ENCODE measurements at regions not wholly inside any gene's neighbourhood (a gene's known extent, or its start where the extent isn't known, plus 50 kb on each side); places are given as distances from the start of the nearest gene placed in this dataset.

DNA sequence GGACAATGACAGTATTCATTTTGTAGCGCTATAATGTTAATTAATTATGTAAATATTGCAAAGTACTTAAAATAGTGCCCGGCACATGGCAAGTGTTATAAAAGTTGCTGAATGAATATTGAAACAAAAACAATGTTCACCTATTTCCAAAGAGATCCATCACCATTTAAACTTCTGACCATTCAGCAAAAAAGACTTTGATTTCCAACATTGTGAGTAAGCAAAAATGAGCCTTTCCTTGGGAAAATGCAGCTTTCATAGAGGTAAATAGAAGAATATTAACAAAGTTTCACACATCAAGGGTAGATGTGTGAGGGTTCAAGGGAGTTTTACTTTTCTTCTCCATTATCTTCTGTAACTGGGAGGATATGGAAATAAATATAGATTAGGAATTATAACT is 1089.4 kb upstream of the C9orf72 start:
- no peak for DNase-seq

DNA sequence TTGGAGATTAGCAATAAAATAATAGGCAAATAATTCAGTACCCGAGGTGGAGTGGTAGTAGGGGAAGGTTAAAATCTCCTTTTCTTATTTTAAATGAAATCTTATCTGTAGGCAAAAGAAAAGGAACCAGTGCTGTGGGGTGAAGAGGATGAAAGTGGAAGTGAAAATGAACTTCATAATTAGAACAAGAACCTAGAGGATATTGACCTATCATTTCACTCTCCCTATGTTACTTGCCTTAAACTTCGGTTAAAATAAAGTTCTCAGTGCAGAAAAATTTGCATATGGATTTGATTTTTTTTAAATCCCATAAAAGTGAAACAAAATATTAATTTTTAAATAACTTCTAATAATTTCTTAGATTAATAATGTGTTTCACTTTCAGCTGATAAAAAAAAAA is 1094.9 kb upstream of the C9orf72 start:
- DNase-seq: no peak

DNA sequence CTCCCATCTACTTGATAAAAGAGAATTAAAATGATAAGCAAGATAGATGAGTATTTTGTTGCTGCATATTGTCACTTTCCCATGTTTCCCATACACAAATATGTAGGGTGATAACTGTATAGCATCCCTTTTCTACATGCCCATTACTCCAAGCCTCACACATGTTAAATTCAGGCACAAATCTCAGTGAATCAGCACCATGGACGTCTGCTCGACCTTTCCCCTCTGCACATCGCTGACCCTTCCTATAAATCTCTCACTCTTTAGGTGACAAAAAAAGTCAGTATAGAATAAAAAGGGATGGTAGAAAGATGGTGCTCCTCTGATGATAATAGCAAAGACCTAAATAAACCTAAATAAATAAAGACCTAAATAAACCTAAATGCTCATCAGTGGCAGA is 1097.7 kb upstream of the C9orf72 start:
- no peak for DNase-seq

DNA sequence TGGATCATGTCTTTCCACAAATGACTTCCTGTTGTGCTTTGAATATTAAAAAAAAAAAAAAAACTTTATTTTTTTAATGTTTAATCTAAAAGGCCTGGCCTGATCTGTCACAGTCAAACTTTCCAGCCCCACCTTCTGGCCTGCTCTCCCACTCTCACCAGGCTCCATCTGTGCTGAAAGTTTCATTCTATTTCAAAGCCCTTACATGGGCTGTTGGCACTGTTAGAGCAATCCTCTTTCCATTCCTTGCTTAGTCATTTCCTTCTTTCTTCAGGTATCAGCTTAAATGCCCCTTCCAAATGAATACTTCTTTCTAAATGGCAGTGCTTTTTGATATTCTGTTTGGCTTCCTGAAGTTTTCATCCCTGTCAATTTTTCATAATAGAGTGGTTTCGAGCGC is 1104.8 kb upstream of the C9orf72 start:
- DNase-seq: no peak

DNA sequence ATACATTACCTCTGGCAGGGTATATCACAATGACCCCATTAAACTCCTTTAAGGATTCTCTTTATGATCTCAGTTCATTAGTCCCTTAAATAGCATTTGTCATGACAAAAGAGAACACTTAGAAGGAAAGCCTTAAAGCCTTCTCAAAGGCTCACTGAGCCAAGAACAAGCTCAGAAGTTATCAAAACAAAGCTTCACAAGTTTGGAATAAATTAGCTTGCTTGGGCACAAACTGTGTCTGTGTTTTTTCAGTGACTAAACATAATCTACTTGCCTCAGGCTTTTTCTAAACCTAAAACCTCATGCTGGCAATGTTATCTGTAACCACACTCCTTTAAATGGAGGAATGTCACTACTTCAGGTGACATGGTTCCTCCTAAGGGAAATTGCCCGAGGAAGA is 1114.9 kb upstream of the C9orf72 start:
- no peak for DNase-seq

DNA sequence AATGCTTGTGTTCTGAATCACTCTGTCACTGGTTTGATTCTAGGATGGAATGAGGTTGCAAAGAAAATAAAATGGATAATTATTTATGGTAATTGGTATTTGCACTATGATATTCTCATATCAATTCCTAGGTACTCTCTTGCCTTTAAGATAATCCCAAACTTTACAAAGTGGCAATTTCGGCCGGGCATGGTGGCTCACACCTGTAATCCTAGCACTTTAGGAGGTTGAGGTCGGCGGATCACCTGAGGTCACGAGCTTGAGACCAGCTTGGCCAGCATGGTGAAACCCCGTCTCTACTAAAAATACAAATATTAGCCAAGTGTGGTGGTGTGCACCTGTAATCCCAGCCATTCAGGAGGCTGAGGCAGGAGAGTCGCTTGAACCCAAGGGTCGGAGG is 1118.7 kb upstream of the C9orf72 start:
- DNase-seq: no peak

DNA sequence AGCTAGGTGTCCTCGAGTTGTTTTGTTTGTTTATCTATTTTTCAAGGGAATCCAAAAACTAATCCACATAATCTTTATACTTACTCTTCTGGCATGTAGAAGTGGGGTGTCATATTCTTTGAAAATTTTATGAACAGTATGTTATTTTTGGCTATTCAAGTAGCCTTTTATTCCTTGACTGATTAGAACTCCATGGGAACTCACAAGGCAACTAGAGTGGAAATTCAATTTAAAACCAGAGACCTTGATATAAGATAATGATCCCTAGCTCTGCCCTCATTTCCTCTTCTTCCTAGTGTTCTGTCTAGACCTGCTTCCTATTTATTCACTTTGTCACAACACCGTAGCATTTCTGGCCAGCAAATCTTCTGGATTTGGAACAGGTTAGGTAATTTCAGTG is 1123.7 kb upstream of the C9orf72 start:
- DNase-seq: no peak

DNA sequence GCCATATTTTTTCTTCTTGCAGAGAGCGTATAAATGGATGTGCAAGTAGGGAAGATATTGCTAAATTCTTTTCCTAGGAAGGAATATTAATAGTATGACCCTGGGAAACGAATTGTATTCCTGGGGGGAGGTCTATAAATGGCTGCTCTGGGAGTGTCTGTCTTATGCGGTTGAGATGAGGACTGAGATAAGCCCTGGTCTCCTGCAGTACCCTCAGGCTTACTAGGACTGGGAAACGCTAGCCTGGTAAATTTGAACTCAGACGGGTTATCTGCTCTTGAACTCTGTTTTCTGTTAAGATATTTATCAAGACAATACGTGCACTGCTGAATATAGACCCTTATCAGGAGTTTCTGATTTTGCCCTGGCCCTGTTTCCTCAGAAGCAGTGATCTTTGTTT is 1126.4 kb upstream of the C9orf72 start:
- DNase-seq: no peak

DNA sequence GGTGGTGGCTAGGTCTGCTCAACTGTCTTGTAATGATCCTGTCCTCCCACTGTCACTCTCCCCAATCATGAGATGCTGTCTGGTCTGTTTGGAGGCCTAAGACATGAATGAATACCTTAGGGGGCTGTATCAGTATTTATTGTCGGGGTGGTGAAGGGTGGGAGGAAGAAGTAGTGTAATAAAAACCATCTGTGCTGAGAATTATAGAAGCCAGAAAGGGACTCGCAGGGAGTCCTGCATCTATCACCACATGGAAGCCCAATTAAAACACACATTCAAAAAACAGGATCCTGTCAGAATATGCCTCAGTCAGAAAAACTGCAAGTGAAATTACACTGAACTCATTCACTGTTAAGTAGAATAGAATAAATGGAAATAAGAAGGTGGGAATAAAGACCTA is 1134.3 kb upstream of the C9orf72 start:
- DNase-seq: no peak

DNA sequence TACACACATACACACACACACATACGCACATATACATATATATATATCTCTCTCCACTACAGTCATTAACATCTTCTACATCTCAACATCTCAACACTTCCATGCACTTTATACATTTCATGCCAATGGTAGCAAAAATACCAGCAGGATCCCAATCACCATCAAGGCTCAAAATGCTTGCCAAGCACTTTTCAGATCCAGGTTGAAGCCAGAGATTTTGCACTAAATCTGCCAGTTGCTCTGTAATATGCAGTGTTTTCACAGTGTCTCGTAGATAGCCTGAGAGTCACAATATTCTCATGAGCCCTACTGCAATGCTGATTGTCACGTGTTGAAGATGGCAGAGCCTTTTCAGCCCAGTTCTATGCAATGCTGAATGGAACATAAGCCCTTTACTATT is 1140.9 kb upstream of the C9orf72 start:
- DNase-seq: no peak

DNA sequence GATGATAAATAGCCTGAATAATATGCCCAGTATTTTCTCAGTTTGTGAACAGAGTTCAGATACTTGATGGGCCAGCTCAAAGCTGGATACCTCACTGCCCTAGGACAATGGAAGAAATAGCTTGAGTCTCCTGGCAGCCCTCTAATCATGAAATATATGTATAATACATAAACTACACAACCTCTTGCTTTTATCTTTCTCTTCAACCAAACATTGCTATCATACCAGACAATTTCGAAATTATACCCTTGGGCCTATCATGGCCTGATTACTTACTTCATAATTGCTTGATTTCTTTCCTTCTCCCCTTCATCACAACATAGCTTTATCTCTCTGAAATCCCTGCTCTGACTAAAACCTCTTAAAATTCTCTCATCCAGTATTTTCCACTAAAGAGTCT is 1144.9 kb upstream of the C9orf72 start:
- DNase-seq: no peak

DNA sequence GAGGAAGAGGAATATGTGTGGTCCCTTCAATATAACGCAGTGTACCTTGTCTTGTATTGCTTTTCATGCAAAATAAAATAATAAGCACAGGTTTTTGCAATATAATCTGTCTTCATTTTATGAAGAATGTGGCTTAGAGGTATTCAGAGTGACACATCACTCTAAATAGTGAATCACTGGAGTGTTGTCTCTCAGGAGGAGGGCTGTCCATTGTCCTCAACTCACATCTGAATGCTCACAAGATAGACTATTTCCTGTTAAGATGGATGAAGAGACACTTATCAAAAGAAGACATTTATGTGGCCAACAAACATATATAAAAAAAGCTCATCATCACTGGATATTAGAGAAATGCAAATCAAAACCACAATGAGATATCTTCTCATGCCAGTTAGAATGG is 1147.5 kb upstream of the C9orf72 start:
- no peak for DNase-seq

DNA sequence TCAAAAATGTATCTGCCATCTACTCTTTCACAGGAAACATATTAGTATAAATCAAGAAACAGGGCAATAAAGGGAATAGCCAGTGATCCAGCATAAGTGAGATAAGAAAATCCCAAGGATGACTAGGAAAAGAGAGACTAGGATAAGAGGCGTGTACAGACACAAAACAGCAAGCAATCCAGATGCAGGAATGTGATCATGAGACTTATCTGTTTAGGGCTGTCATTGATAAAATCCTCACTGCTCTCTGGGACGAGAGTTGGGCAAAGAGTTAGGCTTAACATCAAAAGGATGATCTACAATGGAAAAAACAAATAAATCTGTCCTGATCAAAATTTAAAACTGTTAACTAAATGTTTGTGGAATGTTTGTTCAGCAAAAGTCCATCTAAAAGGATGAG is 1156.8 kb upstream of the C9orf72 start:
- no peak for DNase-seq

DNA sequence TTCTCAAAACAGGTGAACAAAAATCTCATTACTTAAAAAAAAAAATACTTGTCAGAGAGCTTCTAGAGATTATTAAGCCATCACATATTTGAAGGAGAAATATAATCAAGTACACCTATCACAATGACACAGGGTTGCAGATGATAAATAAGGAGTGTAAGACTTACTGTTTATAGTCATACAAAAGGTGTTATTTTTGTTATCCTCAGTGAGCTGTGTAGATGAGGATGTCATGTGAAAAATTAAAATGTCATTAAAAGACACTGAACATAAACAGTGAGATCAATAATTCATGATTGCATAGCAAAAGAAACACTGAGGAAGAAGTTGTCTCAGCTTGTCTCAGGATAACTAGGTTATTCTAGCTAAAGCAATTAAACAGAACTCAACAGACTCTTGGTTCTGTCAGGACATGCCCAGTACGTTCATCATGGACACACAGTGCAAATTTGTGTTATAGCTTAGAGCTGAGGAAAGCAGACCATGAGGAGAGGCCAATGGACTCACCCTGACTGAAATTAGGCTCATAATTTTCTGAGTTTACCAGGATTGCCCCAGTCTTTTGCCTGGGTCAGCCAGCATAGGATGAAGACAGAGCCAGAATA is 1162.6 kb upstream of the C9orf72 start:
- no peak for DNase-seq

DNA sequence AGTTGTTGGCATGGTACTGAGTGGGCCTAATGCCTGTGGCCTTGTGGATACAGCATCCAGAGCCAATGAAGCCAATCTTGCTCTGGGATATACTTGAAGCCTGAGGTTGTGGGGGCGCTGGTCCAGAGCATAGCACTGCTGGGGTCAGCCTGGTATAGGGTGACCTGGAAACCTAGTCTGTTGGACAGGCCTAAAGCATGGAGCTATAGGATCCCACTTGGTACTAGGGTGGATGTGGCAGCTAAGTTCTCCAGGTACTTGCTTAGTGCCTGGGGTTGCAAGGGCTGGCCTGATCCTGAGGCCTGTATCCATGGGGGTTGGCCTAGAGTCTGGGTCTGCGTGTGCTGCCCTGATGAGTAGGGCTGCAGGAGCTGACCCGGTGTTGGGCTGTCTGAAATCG is 1168.2 kb upstream of the C9orf72 start:
- DNase-seq: no peak

DNA sequence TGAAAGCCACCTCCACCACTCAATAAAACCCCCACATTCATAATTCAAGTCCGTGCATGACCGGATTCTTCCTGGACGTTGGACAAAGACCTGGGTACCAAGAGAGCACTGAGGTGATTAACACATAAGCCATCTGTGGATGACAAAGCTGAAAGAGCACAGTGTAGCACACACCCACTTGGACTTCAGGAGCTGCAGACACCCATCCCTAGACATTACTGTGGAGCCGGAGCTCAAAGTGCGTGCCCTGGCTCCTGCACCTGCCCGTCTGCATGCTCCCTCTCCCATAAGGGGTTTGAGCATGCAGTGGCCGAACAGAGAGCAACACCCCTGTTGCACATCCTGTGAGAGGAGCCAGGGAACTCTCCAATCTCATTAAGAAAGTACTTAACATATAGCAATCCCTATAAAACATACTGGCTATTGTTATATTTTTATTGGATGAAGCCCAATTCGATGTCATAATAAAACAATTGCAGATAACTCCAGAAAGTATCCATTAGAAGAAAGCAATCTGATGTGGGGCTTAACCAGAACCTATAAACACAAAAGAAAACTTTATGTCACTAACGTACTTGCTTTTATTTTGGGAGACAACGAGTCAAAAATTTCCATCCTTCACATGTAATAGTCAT is 1174.2 kb upstream of the C9orf72 start:
- no peak for DNase-seq

DNA sequence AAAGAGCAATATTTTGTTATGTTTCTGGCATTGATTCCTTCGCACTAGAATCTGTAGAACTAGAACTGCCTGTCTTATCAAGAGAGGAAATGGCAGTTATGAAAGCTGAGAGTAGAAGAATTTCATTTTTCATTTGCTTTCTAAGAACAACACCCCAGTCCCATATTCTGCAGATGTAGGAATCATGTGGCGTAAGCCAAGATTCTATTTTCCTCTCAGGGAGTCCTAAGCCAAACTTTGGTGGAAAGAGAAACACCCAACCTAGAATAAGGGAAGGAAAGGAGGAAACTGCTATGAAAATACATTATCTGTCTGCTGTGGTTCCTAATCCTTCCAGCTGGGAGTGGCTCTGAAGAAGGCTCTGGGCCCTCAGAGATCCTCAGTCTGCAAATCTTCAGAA is 1176.9 kb upstream of the C9orf72 start:
- no peak for DNase-seq

DNA sequence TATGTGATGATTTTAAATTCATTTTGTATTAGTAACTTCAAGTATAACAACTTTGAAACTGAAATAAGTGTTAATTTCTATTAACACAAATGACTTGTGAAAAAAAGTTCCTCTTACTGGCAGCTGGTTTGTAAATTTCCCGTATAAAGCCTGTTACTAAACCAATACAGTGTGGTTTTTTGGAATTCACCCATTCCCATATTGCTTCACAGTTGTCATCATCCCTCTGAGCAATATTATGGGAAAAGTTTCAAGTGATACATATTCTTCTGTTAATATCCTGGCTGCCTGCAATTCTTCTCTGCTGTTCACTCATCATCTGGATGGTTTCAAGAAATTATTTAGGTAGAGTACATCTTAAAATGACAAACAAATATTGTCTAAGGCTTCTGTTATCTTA is 1185.1 kb upstream of the C9orf72 start:
- no peak for DNase-seq

DNA sequence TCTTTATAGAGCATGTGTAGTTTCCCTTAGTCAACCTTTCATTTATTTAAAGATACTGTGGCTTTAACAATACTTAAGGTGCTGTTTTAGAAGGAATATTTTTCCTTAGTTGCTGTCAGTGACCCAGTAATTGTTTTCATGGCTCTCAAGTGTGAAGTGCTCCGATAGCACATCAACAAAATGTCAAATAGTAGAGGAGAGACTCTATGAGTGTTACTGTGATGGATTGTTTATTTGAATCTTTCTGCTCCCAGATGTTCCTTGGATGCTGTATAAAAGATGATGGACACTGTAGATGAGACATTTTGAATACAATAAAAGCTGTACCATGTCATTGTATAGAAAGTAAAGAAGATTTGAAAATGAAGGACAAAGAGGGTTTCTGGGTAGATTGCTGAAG is 1185.7 kb upstream of the C9orf72 start:
- DNase-seq: no peak

DNA sequence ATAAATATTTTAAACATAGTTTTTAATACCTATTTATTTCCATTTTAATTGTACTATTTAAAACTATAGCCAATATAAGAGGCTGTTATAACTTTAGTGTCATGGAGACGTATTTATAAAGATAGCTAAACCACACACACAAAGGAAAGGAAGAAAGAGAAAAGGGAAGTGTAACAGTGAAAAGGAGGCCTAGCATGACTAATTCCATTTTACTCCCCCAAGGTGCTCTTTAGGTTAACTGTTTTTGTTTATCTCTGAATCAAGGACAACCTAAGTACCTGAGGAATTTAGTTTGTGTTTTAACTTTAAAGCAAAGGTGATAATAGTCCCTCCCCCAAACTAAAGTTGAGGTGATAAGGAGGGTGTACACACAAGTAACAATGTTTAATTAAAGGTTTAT is 1188.9 kb upstream of the C9orf72 start:
- no peak for DNase-seq

DNA sequence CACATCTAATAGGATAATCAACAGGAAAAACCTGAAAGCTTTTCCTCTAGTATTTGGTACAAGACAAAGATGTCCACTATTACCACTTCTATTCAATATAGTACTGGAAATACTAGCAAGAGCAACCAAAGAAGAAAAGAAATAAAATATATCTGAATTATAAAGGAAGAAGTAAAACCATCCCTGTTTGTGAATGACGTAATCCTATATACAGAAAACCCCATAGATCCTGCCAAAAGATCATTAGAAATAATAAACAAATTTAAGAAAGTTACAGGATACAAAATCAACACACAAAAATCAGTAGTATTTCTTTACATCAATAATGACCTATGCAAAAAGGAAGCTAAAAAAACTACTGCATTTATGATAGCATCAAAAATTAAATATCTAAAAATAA is 1191.3 kb upstream of the C9orf72 start:
- DNase-seq: no peak

DNA sequence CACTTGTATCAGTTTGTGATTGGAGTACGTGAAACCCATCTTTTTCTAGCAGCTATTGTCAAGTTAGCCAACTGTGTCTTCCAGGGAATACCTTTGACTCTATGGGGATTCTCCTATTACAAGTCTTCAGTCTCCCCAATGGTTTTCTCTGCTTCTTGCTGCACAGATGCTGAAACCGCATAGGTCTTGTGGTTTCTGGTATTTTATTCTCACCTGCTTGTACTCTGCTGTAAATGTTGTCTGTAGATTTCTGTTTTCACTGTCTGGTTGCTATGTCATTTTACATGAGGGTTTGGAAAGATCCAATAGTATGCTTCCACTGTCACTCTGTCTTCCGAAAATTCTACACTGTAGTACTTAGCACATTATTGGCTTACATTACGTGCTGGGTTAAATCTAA is 1196.9 kb upstream of the C9orf72 start:
- no peak for DNase-seq

DNA sequence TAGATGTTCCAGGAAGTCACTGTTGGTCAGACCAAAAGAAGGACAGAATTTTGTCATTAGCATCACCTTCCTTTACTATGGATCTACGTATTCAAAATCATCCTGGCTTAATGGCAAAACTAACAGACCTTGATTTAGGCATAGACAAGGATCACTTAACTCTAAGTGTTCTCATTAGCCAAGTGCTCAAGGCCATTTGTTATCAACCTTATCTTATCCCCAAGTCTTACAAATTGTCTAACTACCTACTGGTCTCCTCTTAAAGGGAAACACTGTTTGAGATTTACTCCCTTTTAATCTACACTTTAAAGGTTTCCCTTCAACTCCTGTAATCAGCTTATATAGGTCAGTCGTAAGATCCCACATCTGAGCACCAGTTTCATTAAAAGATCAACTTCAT is 1197.5 kb upstream of the C9orf72 start:
- no peak for DNase-seq

DNA sequence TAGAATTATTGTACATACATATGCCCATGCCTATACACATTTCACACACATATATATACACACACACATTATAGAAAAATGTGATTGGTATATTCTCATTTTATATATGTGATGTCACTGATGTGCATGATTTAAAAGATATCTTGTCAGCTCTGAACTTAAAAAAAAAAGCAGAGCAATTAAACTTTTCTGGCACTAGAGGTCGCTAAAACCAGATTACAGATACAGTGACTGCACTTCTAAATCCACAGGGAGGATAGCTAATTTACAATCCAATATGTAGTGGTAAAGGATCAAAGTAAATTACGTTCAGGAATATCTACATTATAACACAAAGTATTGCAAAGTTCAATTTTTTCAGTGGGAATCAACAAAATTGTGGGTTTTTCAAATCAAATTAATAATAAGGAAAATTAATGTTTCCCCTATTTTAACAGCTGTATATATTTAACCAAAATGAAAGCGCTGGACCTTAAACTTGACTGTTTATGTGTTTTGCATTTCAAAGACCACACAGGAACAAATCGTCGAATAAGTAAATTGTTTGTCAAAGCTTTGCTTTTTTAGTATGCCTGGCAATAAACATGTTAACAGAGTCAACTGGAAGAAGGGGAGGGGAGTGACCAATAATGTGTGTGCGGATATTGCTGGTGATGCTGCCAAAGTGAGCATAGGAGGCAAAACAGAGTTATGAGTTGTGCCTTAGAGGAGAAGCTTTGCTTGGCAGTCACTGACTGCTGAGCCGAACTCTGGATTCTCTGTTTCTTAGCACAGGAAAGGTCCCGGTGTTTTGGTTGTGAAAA is 1201.4 kb upstream of the C9orf72 start:
- DNase-seq: peak; percentile 1

DNA sequence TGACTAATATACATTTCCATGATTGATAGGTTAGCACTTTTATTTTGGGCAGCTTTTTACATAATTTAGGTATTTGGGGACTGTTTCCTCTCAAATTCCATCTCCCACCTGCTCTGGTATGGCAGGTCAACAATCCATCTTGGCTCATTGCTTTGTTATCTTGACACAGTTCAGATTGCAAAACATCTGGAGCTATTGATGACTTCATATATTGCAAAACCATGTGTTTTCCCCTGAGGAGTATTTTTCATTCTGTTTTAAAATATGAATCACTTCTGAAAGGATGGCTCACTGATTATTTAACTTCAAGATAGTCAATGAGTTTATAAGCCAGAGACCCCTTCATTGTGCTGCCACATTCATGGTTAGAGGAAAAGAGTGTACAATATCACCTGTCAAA is 1206.0 kb upstream of the C9orf72 start:
- DNase-seq: no peak
